Right hindlimb (tissue), 1 donor: ENCODE measurements at regions not wholly inside any gene's neighbourhood (a gene's known extent, or its start where the extent isn't known, plus 50 kb on each side); places are given as distances from the start of the nearest gene placed in this dataset.
"Not testable (repeated sequence)": the region's sequence is repeated elsewhere in the genome, so short reads cannot be mapped to it uniquely, and the experiment has no call there.

Experiments used
- DNase-seq: peaks from one replicate; pipeline ENCODE4 v3.0.0-alpha.2; 2018

DNA sequence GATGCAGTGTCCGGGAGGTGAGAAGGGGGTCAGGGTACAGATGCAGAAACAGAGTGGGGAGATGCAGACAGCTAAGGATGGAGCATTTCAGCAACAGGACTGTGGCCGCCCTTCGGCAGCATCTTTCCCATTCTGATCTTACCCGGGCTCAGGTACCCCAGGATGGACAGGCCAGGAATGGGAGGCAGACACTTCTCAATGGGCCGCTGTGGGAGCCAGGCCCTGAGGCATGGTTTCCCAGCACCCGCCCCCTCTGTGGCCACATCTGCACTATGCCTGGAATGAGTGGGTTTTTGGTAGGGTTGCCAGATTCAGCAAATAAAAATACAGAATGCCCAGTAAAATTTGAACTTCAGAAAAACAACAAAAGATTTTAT lies 105.2 kb upstream of the CTBP2 start:
- DNase-seq, result no peak

DNA sequence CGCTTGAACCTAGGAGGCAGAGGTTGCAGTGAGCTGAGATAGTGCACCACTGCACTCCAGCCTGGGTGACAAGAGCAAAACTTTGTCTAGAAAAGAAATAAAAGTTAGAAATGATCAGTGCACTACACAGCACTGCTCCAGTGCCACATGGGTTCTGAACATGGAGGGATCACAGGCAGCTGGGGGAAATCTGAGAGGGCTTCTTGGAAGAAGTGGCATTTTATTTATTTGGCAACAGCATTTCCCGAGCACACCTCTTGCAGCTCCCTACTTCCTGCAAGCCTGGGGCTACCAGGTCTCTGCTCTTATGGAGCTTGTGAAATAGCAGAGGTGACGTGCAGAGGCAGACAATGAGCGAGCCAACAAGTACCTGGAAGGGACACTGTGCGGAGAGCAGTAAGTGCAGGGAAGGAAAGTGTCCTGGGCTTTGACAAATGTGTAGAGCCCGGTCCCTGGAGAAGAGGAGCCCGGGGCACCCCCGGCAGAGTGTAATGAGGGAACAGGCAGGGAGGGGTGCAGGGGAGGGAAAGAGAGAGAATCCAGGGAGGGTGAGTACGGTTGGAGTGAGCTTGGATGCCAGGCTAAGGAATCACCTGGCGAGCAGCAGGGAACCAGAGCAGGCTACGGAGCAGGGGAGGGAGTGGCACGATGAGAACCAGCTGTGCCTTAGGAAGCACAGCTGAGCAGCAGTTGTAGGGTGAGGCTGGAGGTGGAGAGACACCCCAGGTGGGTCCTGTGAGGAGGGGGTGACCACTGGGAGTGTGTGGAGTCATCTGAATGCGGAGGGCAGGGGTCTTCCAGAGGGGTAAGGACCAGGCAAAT lies 104.6 kb upstream of the CTBP2 start:
- no peak for DNase-seq

DNA sequence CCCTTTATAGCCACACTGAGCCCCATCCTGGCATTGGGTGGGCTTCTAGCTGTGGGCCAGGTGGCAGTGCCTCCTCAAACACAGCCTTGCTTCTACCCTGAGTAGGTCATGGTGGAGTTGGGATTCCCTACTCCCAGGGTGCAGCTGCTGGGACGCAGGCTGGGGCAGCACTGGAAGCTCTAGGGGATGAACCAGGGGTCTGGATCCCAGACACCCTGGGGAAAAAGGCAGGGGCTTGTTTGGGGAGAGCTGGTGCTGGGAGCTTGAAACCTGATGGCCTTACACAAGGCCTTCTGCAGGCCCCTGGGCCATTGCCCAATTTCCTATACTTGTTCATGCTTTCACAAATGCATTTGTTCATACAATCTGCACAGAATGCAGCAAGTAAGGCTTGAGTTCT lies 103.7 kb upstream of the CTBP2 start:
- DNase-seq, result no peak

DNA sequence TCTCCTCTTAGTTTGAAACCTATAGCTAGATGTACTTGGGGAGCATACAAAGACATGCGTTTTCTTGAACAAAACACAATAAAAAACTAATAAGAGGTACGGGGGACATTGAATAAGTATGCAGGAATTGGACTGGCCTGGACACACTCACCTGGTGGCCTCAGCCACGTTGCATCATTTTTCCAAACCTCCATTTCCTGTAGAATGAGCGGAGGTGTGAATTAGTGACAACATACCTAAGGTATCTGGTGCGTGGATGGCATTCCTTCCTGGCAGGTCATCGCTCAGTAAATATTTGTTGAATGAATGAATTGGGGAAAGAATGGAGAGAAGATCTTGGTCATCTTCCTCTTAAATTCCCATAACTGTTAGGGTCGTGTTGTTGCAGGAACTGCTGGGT lies 103.2 kb upstream of the CTBP2 start:
- no peak for DNase-seq

DNA sequence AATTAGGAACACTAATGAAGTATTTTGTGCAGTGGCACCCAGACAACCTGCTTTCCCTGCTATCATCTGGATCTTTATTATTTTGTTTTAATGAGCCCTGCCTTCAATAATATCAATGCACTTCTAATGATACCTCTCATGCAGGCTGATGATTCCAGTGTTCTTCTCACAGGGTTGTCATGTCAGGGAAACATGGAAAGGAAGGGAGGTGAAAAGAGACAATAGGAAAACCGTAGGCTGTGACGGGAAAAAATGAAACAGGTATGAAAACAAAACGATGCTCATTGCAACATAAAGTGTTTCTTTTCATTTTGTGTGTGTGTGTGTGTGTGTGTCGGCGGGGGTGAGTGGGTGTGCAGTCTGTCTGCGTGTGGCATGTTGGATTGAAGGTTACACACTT lies 102.6 kb upstream of the CTBP2 start:
- DNase-seq, result no peak

DNA sequence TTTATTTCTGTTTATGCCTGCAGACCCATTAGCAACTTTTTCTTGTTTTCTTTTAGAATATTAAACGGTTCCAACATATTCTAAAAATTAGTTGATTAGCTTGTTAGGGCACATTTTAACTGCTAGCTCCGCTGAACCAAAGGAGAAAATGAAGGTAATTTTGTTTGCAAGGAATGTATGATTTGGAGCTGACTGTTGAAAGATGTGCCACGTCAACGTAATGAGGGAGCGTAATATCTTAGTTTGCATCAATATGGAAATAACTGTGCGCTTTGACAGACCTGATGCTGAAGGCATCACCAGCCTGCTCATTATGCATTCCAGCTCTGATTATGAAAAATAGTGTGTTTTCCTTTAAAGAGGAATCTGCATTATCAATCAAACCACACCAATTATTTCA lies 102.0 kb upstream of the CTBP2 start:
- DNase-seq, result no peak

DNA sequence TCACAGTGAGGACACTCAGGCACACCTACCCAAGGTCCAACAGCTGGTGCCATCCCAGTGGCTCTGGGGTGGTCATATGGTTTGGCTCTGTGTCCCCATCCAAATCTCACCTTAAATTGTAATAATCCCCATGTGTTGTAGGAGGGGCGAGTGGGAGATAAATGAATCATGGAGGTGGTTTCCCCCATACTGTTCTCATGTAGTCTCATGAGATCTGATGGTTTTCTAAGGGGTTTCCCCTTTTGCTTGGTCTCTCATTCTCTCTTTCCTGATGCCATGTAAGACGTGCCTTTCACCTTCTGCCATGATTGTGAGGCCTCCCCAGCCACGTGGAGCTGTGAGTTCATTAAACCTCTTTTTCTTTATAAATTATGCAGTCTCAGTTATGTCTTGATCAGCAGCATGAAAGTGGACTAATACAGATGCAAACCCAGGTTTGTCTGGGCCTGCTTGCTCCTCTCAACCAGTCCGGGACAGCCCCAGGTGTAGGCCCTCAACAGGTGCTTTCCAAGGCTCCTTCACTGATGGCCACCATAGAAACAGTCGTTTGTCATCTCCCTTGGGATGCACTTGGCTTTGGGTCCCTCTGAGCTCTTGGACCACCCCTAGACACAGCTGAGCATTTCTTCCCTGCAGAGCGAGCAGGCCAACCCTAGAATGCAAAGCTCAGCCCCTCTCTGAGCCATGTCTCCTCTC lies 101.3 kb upstream of the CTBP2 start:
- no peak for DNase-seq

DNA sequence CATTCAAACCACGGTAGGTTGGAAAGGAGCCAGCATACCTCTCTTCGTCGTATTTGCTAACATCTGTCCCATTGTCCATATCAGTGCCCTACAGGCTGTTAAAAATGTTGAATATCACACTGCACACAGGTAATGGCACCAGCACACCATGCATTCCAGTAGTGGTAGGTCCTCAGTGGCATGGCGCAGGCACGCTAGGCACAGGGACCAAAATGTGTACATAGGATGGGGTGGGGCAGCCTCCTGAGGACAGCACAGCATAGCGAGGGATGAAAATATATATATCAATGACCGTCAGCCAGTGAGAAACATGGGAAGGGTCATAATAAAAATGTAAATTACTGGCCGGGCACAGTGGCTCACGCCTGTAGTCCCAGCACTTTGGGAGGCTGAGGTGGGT lies 99.9 kb upstream of the CTBP2 start:
- no peak for DNase-seq

DNA sequence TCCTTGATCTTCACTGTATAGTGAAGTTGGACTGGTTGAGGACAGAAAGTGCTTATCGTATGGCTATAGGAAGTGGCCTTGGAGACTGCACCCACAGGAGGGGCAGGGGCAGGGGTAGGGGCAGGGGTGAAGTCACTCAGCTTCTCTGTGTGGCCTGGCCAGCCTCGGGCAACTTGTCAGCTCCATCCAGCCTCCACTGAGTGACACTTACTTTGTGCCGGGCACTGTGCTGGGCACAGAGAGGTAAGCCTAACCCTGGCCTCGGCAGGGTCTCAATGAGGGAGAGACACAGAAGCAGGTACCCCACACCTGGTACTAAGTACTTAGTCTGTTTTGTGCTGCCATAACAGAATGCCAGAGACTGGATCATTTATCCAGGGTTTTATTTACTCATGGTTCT lies 99.3 kb upstream of the CTBP2 start:
- no peak for DNase-seq

DNA sequence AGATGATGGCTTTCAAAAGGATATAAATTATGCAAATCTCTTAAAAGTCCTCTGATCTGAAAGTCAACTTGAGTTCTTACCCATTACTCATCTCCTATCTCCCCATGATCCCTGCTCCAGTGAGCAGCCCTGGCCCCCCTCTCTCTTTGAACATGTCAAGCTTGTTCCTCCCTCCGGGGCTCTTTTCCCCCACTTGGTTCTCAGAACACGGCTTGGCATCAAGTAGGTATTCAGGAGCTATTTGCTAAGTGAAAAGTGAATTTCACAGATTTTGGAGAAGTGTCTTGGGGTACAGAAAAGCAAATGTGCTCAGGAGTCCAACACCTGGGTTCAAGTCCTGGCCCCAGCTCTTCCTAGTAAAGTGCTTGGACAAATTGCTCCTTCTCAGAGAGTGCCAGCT lies 98.3 kb upstream of the CTBP2 start:
- DNase-seq, result no peak

DNA sequence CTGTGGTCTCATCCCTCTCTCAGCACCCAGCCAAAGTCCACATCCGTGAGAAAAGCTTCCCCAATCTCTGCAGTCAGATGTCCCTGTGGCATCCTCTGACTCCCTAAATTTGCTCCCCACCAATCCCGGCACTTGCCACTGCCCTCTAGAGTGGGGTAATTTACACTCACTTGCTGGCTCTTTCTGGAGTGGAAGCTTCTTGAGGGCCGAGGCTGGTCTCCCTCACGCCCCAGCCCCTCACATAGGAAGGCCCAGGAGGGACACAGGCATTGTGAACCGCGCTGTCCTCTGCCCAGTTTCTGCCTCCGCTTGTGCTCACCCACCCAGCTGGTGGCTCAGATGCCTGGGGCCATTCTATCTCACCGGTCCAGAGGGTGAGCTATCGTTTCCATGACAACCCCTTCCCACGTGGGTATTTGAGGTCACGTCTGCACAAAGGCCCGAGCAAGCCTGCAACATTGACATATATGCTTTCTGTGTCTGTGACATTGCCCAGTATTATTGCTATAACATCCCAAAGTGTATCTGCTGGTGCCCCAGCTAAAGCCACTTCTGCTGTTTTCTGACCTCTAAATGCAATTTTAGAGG lies 97.3 kb upstream of the CTBP2 start:
- DNase-seq, result no peak

DNA sequence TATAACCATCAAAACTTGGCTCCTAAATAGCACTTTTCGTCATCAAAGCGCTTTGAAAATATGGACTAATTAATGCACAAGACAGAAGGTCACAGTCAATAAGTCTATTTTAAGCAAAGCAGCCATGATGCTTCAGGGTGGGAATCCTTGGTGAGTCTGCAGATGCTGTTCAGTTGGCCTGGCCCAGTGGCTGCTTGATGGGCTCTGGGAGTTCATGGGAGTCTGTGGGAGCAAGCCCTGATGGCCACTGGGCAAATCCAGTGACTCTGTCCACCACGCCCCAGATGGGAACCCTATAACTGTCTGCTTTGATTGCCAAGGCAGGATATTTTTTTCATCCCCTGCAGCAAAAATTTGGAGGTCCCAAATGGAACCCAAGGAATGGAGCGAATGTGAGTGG lies 95.7 kb upstream of the CTBP2 start:
- DNase-seq, result no peak

DNA sequence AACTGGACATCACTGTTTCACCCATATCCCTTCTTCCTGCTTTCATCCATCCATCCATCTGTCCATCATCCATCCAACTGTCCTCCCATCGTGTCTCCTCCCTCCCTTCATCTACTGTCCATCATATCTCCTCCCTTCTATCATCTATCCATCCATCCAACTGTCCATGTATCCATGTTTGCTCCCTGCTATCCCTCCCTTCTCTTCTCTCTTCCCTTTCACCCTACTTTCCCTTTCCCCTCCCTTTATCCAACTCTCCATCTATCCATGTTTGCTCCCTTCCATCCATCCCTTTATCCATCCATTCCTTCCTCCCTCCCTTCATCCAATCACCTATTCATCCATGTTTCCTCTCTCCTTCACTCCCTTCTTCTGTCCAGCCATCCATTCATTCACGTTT lies 92.6 kb upstream of the CTBP2 start:
- DNase-seq, result no peak

DNA sequence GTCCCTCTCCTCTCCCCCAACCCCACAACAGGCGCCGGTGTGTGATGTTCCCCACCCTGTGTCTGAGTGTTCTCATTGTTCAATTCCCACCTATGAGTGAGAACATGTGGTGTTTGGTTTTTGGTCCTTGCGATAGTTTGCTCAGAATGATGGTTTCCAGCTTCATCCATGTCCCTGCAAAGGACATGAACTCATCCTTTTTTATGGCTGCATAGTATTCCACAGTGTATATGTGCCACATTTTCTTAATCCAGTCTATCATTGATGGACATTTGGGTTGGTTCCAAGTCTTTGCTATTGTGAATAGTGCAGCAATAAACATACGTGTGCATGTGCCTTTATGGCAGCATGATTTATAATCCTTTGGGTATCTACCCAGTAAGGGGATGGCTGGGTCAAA lies 90.5 kb upstream of the CTBP2 start:
- not testable (repeated sequence) for DNase-seq

DNA sequence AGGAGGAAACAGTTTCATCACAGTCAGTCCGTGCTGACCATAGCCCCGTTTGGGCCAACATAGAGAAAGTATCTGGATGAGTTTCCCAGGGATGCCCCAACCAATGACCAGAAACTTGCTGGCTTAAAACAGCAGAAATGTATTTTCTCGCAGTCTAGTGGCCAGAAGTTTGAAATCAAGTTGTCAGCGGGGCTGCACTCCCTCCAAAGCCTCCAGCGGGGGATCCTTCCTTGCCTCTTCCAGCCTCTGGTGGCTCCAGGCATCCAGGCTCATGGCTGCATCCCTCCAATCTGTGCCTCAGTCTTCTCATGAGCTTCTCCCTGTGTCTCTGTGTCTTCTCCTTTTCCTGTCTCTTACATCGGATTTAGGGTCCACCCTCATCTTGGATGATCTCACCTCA lies 89.6 kb upstream of the CTBP2 start:
- no peak for DNase-seq

DNA sequence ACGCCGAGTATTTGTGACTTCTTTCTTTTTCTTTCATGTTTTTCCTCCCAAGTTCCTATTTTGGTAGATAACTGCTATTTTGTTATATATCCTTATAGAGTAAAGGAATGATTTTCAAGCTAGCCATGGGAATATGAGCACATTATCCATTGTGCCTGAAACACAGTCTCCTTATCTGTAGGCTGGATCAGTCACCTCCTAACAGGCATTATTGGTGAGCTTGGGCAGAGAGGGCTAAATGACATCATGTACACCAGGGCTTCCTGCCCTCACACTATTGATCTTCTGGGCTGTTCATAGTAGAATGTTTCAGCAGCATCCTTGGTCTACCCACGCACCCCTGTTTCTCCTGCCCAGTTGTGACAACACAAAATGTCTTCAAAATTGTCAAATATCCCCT lies 88.1 kb upstream of the CTBP2 start:
- no peak for DNase-seq

DNA sequence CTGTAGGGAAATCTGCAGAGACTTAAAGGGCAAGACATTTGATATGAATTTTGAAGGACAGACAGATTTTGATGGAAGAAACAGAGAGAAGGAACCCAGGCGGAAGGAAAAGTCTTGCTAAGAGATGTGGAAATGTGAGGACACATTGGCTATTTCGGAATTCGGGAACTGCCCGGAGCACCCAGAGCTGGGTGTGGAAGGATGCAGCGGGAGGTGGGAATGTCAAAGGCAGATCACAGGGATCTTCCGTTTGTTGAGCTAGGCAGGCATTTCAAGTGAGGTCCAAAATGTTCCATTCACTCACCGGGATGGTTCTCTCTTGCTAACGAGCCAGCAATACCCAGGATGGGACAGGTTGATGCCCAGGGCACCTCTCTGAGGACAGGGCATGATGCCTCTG lies 87.2 kb upstream of the CTBP2 start:
- DNase-seq, result no peak

DNA sequence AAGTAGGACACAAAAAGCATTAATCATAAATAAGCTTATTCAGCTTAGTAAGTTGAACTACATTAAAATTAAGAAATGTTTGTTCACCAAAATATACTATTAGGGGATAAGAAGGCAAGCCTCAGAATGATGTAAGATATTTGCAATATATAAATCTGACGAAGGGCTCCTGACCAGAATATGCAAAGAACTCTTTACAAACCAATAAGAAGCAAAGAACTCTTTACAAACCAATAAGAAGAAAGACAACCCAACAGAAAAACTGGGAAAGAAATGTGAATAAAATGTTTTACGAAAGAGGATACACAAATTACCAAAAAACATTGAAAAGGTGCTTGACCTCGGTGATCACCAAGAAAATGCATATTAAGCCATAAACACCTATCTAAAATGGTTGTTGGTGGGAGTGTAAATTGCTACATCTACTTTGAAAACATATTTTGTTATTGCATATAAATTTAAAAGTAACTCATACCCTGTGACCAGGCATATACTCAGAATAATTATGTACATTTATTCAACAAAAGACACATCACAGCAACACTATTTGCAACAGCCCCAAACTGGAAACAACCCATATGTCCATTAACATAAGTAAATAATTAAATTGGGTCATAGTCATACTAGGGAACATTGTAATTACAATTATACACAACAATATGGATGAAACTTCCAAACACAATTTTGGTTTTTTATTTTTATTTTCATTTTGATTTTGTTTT lies 83.3 kb upstream of the CTBP2 start:
- no peak for DNase-seq

DNA sequence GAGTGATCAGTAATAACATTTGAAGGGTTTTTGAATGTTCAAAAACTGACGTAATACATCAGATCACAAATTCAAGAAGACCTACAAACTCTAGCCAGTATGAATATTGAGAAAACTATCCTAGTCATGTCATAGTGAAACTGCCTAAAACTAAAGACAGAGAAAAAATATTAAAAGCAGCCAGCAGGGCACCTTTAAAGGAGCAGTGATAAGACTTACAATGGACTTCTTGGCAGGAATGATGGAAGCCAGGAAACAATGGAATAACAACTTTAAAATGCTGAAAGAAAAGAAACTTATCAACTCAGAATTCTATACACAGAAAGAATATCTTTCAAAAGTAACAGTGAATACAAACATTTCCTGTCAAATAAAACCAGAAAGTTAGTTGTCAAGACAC lies 78.3 kb upstream of the CTBP2 start:
- DNase-seq, result no peak

DNA sequence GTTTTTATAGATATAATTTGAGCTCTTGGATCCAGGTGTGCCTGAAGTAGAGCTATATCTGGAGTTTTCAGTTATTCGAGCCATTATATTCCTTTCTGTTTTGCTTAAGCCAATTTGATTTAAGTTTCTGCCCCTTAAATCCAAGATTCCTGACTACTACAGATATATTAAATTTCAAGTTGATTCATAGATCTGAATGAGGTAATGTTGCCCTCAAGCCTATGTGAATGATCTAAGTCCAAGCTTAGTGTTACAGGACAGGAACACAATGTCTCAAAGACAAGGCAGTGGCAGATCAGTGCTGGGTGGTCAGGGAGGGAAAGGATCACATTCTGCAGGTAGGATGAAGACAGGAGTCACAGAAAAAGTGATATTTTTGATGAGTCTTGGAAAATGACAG lies 75.7 kb upstream of the CTBP2 start:
- DNase-seq, result no peak

DNA sequence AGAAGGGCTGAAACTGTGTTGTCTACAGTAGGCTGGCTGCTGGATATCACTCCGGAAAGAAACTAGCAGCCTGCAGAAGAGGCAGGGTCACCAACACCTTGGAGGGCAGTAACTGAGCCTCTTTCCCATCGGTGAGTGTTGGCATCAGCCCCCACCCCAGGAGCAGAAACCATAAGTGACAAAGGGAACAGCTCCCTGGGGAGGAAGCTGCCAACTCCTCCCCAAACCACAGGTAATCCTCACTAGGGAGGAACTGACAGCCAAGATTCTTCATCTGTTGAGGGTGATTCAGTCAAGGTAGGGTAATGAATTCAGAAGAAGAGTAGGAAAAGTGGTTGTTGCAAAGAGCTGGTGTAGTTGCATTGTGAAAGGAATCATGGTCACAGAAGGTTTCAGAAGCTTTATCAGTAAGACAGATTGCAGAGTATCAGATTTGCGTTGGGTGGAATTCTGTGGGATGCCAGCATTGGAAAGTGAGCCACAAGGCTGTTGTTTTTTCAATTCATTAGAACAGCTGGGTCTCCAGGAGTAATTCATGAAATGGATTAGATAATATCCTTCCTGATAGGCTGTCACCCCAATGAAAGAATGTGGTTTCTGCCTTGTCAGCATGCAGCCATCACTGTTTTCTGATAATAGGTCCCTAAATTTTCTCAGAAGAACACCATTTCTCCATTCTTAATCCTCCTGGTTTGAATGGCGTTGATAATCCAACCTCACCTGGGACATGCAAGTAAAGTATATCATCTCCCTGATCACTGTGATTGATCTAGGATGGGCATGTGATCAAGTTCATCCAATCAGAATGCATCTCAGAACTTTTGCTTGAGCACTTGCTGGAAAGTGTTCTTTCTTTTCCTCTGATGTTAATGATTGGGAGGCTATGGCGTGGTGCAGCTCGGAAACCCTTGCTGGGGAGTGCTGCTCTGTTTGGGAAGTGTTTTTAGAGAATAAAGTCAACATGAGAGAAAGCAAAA lies 75.0 kb upstream of the CTBP2 start:
- DNase-seq, result no peak

DNA sequence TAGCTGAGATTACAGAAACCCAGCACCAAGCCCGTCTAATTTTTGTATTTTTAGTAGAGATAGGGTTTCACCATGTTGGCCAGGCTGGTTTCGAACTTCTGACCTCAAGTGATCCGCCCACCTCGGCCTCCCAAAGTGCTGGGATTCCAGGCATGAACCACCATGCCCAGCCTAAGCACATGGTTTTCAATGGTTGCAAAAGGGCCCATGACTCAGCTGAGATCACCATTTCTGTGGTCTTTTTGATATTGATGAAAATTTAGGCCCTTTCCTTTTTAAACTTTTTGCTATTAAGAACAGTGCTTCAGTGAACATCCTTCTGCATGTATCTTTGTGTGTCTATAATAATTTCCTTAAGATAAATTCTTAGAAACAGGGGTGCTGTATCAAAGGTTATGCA lies 74.2 kb upstream of the CTBP2 start:
- not testable (repeated sequence) for DNase-seq

DNA sequence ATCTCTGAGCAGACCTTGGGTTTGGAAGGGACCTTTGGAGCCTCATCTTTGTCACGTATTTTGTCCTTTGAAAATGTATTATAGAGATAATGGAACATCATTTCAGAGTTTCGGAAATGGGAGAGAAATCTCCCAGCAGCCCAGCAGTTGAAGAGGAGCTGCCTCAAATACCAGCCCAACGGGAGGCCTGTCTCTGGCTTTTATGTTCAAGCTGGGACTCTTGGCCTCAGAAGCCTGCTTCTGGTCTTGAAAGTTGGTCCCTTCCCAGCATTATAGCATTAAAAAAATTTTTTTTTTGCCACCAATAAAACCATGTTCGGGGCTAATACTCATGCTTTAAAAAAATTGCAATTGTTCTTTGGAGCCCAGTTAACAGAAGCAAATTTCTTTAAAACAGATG lies 73.4 kb upstream of the CTBP2 start:
- DNase-seq, result no peak
